Mammary epithelial cell (primary cell): ENCODE measurements at regions not wholly inside any gene's neighbourhood (a gene's known extent, or its start where the extent isn't known, plus 50 kb on each side); places are given as distances from the start of the nearest gene placed in this dataset.

Experiments
- CTCF ChIP-seq, 2 donors: IDR thresholded peaks in 1 of 2; conservative IDR thresholded peaks in 1 of 2; 2 replicates each; pipeline ENCODE4 v1.5.1; 2011 to 2012; ENCODE audit warnings: inconsistent platforms in 2 of 2, low read length in 2 of 2, mild to moderate bottlenecking in 2 of 2, control low read depth in 1 of 2, low read depth in 1 of 2; ENCODE audit not compliant: insufficient read depth in 1 of 2; ENCODE audit errors: extremely low read depth in 1 of 2
- EZH2 ChIP-seq: IDR thresholded peaks from 2 replicates; pipeline ENCODE4 v1.6.1; 2012; ENCODE audit warnings: low read length, inconsistent platforms, borderline replicate concordance

DNA sequence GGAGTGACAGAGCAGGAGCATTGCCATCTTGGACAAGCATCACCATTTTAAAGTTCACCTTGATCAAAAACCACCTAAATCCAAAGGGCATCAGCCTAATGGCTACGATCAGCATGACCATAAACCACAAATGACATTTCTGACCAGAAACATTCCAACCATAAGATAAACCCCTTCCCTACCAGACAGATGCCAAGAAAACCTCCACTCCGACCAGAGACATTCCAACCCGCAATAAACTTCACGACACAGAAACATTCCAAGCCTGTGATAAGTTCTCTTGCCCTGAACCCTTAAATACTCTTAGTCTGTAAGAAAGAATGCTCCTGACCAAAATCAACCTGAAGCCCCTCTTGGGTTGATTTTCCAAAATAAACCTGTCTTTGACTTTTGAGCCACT is 606.9 kb downstream of the POM121L12 start:
- TF ChIP-seq CTCF (conservative IDR thresholded peaks at IDR 0.05 in 1 of 2, IDR thresholded peaks at IDR 0.05 in 1 of 2; ENCODE audit: extremely low read depth in 1 of 2, insufficient read depth in 1 of 2, low read depth in 1 of 2, low read length in 2 of 2) (no peak), EZH2 (no peak)
